ENCODE measurements at regions not wholly inside any gene's neighbourhood (a gene's known extent, or its start where the extent isn't known, plus 50 kb on each side); places are given as distances from the start of the nearest gene placed in this dataset.
A peak's percentile ranks its signal among the peaks of the same experiment; 100 is the strongest.

GRCh38 chr17:52336796-52337195 is 178.3 kb upstream of the CA10 start:
- peak in 1 of 2 experiments; percentile 5 for DNase-seq

GRCh38 chr17:52306314-52306713 is 147.8 kb upstream of the CA10 start:
- DNase-seq: no peak

- no peak for DNase-seq
Observed at GRCh38 chr17:52298881-52299280, 140.4 kb upstream of the CA10 start.

- DNase-seq: peak in 1 of 2 experiments; percentile 50
Observed at GRCh38 chr17:52297230-52298010, 138.9 kb upstream of the CA10 start.

- peak in 1 of 2 experiments; percentile 28 for DNase-seq
Observed at GRCh38 chr17:52294301-52294700, 135.8 kb upstream of the CA10 start.

DNA sequence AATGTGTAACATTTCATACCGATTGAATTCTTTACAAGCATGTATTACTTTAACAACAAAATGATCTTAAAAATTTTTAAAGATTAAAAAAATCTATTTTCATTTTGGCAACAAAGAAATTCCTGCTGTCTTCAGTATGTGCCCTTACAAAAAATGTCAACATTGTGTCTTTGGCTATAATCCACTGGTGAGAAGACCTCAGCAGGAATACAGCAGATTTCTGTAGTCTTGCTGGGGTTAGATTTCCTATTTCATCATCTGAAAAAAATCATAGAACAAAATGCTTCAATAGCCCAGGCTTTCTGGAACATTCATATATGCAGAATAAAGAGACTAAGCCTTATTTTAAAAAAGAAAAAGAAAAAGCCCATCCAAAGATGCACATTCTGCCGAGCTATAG is 129.1 kb upstream of the CA10 start:
- DNase-seq: no peak

DNA sequence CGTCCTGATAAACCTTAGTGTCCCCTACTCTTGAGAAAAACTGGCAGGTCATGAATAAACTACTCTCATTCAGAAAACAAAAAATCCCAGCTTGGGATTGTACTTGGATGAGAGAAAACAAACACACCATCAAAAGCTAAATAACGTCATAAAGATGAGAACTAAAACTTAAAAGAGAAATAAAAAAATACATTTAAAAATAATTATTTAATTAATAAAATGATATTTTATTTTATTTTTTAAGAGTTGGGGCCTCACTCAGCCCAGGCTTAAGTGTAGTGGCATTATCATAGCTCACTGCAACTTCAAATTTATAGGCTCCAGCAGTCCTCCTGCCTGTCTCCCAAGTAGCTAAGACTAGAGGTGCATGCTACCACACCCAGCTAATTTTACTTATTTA is 125.4 kb upstream of the CA10 start:
- DNase-seq: no peak

GRCh38 chr17:52276381-52277008 is 118.0 kb upstream of the CA10 start:
- DNase-seq: peak in 1 of 2 experiments; percentile 10

DNA sequence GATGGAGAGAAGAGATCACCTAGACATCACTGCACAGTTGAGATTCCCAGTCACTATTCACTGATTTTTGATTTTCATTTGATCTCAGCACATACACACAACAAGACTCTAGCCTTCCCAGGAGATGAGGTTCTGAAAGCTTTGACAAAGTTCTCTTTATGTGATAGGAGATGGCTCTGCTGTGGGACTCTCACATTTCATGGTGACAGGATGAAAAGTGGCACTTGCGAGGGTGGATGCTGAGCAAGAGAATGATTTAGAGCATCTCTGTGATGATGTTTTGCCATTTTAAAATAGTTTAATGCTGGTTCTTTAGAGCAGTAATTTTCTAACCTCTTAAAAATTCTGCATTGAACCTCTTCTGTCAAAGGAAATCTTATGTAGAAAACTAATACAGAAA is 113.3 kb upstream of the CA10 start:
- DNase-seq: no peak

DNA sequence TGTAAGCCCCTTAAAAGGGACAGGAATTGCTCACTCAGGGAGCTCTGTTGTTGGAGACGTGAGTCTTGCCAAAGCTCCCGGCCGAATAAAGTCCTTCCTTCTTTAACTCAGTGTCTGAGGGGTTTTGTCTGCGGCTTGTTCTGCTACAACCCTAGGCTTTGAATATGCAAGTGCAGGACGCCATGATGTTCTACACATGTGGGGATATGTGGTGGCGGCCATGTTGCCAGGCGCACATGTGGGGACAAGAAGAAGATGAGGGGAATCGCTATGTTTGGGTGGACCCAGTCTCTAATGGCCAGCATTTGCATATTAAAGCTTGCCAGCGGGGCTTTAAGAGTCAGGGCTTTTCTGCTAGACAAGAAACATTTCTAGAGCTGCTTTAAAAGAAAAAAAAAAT is 96.8 kb upstream of the CA10 start:
- no peak for DNase-seq

DNA sequence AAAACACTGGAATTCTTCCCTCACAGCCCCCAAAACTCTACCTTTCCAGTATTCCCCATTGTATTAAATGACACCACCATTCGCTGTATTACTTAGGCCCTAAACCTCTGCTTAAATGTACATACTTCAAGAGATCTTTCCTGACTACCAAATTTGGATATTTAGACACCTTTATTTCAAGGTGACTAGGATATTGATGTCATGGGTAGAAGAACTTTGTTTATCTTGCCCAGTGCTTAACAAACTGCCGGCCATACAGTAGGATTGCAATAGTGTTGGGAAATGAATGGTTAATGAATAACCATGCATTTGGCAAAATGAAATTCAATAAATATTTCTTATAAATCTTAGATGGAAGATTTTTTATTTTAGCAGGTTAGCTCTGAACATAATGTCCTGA is 86.2 kb upstream of the CA10 start:
- no peak for DNase-seq

DNA sequence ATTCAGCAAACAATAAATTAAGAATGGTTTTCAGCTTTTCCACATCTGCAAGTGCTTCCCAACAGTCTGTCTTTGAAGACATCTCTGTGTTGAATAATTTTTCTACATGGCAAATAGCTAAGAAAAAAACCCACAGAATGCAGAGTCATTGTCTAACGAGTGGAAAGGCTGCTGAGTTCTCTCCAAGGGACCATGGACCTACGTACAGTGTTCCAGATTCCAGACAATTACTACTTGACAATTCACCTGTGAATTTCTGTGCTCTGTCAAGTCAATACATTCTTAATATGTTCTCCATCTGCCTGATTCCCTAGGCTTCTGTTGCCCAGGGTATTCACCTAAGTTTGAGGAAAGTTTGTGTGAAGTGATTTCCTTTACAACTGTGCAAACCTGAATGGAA is 83.8 kb upstream of the CA10 start:
- DNase-seq: no peak

- DNase-seq: no peak
Observed at GRCh38 chr17:52237151-52237550, 78.6 kb upstream of the CA10 start.

DNA sequence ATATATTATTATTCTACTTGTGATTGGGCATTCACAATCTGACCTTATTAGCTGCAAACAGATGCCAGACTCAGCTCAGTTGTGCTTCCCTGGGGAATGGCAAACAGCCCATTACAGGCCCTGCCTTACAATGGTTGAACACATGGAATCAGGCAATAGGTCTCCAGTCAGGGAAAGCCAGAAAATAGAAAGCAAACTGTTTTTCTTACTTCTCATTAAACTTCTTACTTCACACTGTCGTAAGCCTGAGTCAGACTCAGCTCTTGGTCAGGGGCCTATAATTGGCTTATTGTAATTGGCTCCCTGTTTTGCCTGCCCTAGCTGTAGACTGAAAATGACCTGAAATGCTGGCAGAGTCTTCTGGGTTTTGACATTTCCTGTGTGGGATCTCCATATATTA is 77.0 kb upstream of the CA10 start:
- DNase-seq: peak in 1 of 2 experiments; percentile 25

GRCh38 chr17:52233632-52234031 is 75.1 kb upstream of the CA10 start:
- DNase-seq: no peak

DNA sequence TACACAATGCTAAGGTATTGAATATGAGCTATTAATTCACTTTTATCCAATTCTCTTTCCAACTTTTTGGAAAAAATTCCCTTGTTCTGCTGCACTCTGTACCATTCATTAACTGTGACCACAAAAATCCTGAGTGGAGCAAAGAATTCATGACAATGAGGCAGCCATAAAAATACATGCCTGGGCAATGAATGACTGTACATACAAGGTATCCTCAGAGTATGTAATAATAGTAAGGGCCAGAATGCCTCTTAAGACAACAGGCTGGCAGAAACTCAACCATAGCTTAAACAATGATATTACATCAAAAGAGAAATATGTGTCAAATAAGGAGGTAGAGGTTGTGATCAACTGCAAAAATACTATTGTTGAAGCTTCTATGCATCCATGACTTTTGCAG is 74.7 kb upstream of the CA10 start:
- no peak for DNase-seq

DNA sequence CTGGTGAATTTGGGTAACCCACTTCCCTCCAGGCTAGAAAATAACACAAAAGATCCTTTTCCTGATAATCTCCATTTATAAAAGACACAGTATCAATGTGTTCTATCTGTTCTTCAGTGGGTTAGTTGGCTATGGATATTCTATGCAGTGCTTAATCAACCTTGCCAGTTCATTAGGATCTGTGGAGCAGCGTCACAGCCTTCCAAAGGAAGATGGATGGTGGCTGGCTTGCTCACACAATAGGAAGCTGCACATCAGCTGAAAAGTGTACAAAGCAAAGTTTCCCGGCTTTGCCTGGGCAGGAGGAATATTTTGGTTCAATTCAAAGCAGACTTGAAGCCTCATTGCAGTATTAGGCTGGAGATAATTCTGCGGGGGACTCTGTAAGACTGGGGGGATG is 70.3 kb upstream of the CA10 start:
- DNase-seq: no peak

- DNase-seq: no peak
Observed at GRCh38 chr17:52227926-52228325, 69.4 kb upstream of the CA10 start.

DNA sequence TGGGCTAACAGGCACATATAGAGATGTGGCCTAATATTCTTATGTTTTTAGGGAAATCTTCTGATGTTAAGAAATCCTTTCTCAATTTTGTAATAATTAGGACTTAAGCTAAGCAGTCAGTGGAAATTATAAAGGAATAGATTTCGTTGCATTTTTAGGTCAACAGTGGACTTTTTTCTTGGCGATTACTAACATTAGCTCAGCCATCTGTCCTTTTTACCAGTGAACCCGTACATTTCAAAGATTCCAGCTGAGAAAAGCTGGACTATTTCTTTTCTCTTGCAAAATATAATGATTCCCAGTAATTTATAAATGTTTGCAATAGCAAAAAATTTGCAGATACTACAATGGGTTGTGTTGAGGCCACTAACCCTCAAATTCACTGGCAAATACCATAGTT is 54.9 kb upstream of the CA10 start:
- DNase-seq: no peak

DNA sequence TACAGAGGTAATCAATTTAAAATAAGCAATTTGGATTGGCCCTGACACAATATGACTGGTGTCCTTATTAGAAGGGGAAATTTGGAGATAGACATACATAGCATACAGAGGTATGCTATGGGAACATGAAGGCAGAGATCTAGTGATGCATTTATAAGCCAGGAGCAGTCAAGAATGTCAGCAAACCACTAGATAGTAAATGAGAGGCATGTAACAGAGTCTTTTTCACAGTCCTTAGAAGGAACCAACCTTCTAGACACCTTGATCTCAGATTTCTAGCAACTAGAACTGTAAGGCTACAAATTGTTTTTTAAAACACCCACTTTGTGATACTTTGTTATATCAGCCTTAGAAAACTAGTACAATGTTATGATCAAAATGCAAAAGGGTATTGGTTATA is 54.3 kb upstream of the CA10 start:
- no peak for DNase-seq

GRCh38 chr17:52209507-52209906 is 51.0 kb upstream of the CA10 start:
- no peak for DNase-seq
